H1 (cell line): ENCODE measurements at regions not wholly inside any gene's neighbourhood (a gene's known extent, or its start where the extent isn't known, plus 50 kb on each side); places are given as distances from the start of the nearest gene placed in this dataset.

Experiments
- CTCF ChIA-PET: fragments of 300-600 bp; sonication (Branson Sonifier 250); formaldehyde crosslinking; loops from one replicate; lab custom pipeline; 2021; ENCODE audit not compliant: partially characterized antibody; lab: Charles Lee
- POLR2A ChIA-PET: fragments of 300-600 bp; sonication (Branson Sonifier 250); formaldehyde crosslinking; loops from one replicate; lab custom pipeline; 2021; ENCODE audit warnings: inconsistent platforms; ENCODE audit not compliant: partially characterized antibody; lab: Charles Lee
- DNase-seq, 2 experiments: peaks; one replicate each; pipeline versions ENCODE4 v3.0.0 to v3.0.0-alpha.2; 2010 to 2022; ENCODE audit warnings: low spot score in 2 of 2, low read depth in 1 of 2, mixed read lengths in 1 of 2
- FAIRE-seq: peaks from 2 replicates; lab custom pipeline; 2011; peaks lifted over from hg19 to GRCh38; lab: Jason Lieb, UNC
- H2AFZ ChIP-seq: 2 replicates; pipeline ENCODE4 v1.8.1; 2012; ENCODE audit warnings: low read length, inconsistent platforms
- H2AK5ac ChIP-seq: 2 replicates; pipeline ENCODE4 v1.6.1; 2013; ENCODE audit warnings: low read depth, low read length
- H2BK120ac ChIP-seq: replicated peaks from 2 replicates; pipeline ENCODE3; 2013; ENCODE audit warnings: low read depth, low read length, inconsistent platforms
- H2BK12ac ChIP-seq: 2 replicates; pipeline ENCODE4 v1.6.1; 2013; ENCODE audit warnings: low read depth, low read length
- H2BK15ac ChIP-seq: 2 replicates; pipeline ENCODE4 v1.6.1; 2013; ENCODE audit warnings: low read length
- H2BK20ac ChIP-seq: 2 replicates; pipeline ENCODE4 v1.6.1; 2013; ENCODE audit warnings: low read length
- H2BK5ac ChIP-seq: 2 replicates; pipeline ENCODE4 v1.6.1; 2013; ENCODE audit warnings: low read depth, low read length
- H3K14ac ChIP-seq: 2 replicates; pipeline ENCODE4 v1.6.1; 2013; ENCODE audit warnings: inconsistent platforms; ENCODE audit not compliant: insufficient read length
- H3K18ac ChIP-seq: 2 replicates; pipeline ENCODE4 v1.6.1; 2013; ENCODE audit warnings: low read length; ENCODE audit errors: extremely low read depth
- H3K23ac ChIP-seq: 2 replicates; pipeline ENCODE4 v1.6.1; 2013; ENCODE audit warnings: inconsistent platforms; ENCODE audit not compliant: insufficient read length
- H3K23me2 ChIP-seq: 2 replicates; pipeline ENCODE4 v1.6.1; 2013; ENCODE audit warnings: low read depth, low read length
- H3K27ac ChIP-seq: 2 replicates; pipeline ENCODE4 v1.6.1; 2011; ENCODE audit warnings: low read depth, low read length, inconsistent platforms
- H3K27me3 ChIP-seq, 4 experiments: replicated peaks in 1 of 4; 1 replicate in 1 of 4; 2 replicates in 3 of 4; pipeline versions ENCODE4 v1.6.1 to v1.8.1; 2011 to 2013; ENCODE audit warnings: low read length in 3 of 4, mild to moderate bottlenecking in 3 of 4, inconsistent platforms in 2 of 4, mixed read lengths in 2 of 4, moderate library complexity in 1 of 4; ENCODE audit not compliant: control insufficient read depth in 3 of 4, insufficient read depth in 3 of 4; ENCODE audit errors: extremely low read depth in 1 of 4
- H3K36me3 ChIP-seq, 4 experiments: 2 replicates each; pipeline versions ENCODE4 v1.6.1 to v1.8.1; 2011 to 2013; ENCODE audit warnings: mild to moderate bottlenecking in 4 of 4, low read length in 3 of 4, moderate library complexity in 2 of 4, control low read depth in 1 of 4, inconsistent platforms in 1 of 4; ENCODE audit not compliant: insufficient read depth in 4 of 4, control insufficient read depth in 2 of 4
- H3K4ac ChIP-seq: replicated peaks from 2 replicates; pipeline ENCODE3; 2013; ENCODE audit warnings: low read length, low read depth, mixed read lengths, inconsistent platforms; ENCODE audit not compliant: insufficient read length
- H3K4me1 ChIP-seq, 4 experiments: replicated peaks in 1 of 4; 1 replicate in 1 of 4; 2 replicates in 3 of 4; pipeline versions ENCODE4 v1.6.1 to v1.8.1; 2011 to 2013; ENCODE audit warnings: low read length in 3 of 4, inconsistent platforms in 2 of 4, mixed read lengths in 1 of 4; ENCODE audit not compliant: insufficient read depth in 4 of 4, control insufficient read depth in 3 of 4
- H3K4me2 ChIP-seq, 2 experiments: 2 replicates each; pipeline versions ENCODE4 v1.6.1 to v1.8.1; 2011 to 2013; ENCODE audit warnings: low read depth in 2 of 2, low read length in 2 of 2, control low read depth in 1 of 2, inconsistent platforms in 1 of 2, mild to moderate bottlenecking in 1 of 2; ENCODE audit not compliant: insufficient read depth in 1 of 2
- H3K4me3 ChIP-seq, 4 experiments: fragments of 200-600, 300-600 bp in 1 of 4; sonication (generic), shearing (Covaris generic), sonication (Bioruptor Twin) in 1 of 4; 2 replicates each; pipeline versions ENCODE4 v1.5.1 to v1.8.1; 2011 to 2016; ENCODE audit warnings: low read length in 4 of 4, low read depth in 3 of 4, control low read depth in 2 of 4, inconsistent platforms in 2 of 4, mild to moderate bottlenecking in 2 of 4, mixed read lengths in 1 of 4, moderate library complexity in 1 of 4; ENCODE audit not compliant: insufficient read depth in 2 of 4; ENCODE audit errors: extremely low read depth in 1 of 4
- H3K56ac ChIP-seq: replicated peaks from 2 replicates; pipeline ENCODE3; 2013; ENCODE audit warnings: low read depth, mild to moderate bottlenecking, mixed read lengths, low read length, inconsistent platforms; ENCODE audit not compliant: insufficient read length
- H3K79me1 ChIP-seq: 2 replicates; pipeline ENCODE4 v1.6.1; 2013; ENCODE audit warnings: low read depth, low read length, control low read depth
- H3K79me2 ChIP-seq, 2 experiments: 2 replicates each; pipeline versions ENCODE4 v1.6.1 to v1.8.1; 2012 to 2013; ENCODE audit warnings: low read length in 2 of 2, mild to moderate bottlenecking in 2 of 2, inconsistent platforms in 1 of 2; ENCODE audit not compliant: insufficient read depth in 2 of 2, control insufficient read depth in 1 of 2
- H3K9ac ChIP-seq, 4 experiments: replicated peaks in 1 of 4; 1 replicate in 1 of 4; 2 replicates in 3 of 4; pipeline versions ENCODE4 v1.6.1 to v1.8.1; 2011 to 2013; ENCODE audit warnings: low read depth in 3 of 4, low read length in 3 of 4, control low read depth in 2 of 4, mild to moderate bottlenecking in 2 of 4, moderate library complexity in 2 of 4, inconsistent platforms in 1 of 4; ENCODE audit errors: extremely low read depth in 1 of 4
- H3K9me3 ChIP-seq, 2 experiments: 2 replicates each; pipeline versions ENCODE4 v1.6.1 to v1.8.1; 2012 to 2013; ENCODE audit warnings: mild to moderate bottlenecking in 2 of 2, moderate library complexity in 2 of 2, control low read depth in 1 of 2, inconsistent platforms in 1 of 2, low read depth in 1 of 2, low read length in 1 of 2, mixed read lengths in 1 of 2; ENCODE audit not compliant: insufficient read depth in 2 of 2
- H4K20me1 ChIP-seq, 2 experiments: replicated peaks in 1 of 2; 2 replicates each; pipeline versions ENCODE3 to v1.8.1; 2011 to 2013; ENCODE audit warnings: inconsistent platforms in 2 of 2, low read length in 2 of 2, mild to moderate bottlenecking in 1 of 2; ENCODE audit not compliant: insufficient read depth in 2 of 2, control insufficient read depth in 1 of 2
- H4K5ac ChIP-seq: 2 replicates; pipeline ENCODE4 v1.6.1; 2013; ENCODE audit warnings: low read length, low read depth, mixed read lengths, inconsistent platforms; ENCODE audit not compliant: insufficient read length
- H4K8ac ChIP-seq: 2 replicates; pipeline ENCODE4 v1.8.0; 2013; ENCODE audit warnings: mild to moderate bottlenecking, moderate library complexity, low read length, inconsistent platforms; ENCODE audit not compliant: insufficient read depth; ENCODE audit errors: extremely low read depth
- H4K91ac ChIP-seq: replicated peaks from 2 replicates; pipeline ENCODE3; 2013; ENCODE audit warnings: low read length, mixed read lengths, inconsistent platforms; ENCODE audit not compliant: insufficient read length
- ATF2 ChIP-seq: IDR thresholded peaks from 2 replicates; pipeline ENCODE4 v1.6.1; 2012; ENCODE audit warnings: low read length, inconsistent platforms
- CHD1 ChIP-seq: IDR thresholded peaks from 2 replicates; pipeline ENCODE4 v1.6.1; 2012; ENCODE audit warnings: low read depth, low read length, improper control_type of control experiment
- EZH2 ChIP-seq: fragments of 200-600 bp; sonication (generic); IDR thresholded peaks from 2 replicates; pipeline ENCODE4 v1.7.1; 2012; ENCODE audit warnings: low read depth, mild to moderate bottlenecking, moderate library complexity, low read length, inconsistent platforms; ENCODE audit not compliant: severe bottlenecking
- HDAC6 ChIP-seq: IDR thresholded peaks from one replicate; pipeline ENCODE4 v1.7.1; 2012; ENCODE audit warnings: low read depth, mild to moderate bottlenecking, inconsistent platforms, low read length, moderate library complexity
- KDM4A ChIP-seq: IDR thresholded peaks from one replicate; pipeline ENCODE4 v1.7.1; 2012; ENCODE audit warnings: low read depth, mild to moderate bottlenecking, moderate library complexity, low read length, inconsistent platforms; ENCODE audit not compliant: severe bottlenecking
- POLR2A ChIP-seq, 2 experiments: IDR thresholded peaks; 1 replicate in 1 of 2; 2 replicates in 1 of 2; pipeline ENCODE4 v1.6.1; 2011; ENCODE audit warnings: low read depth in 2 of 2, low read length in 2 of 2, mild to moderate bottlenecking in 2 of 2; ENCODE audit errors: control extremely low read depth in 1 of 2
- RBBP5 ChIP-seq: IDR thresholded peaks from 2 replicates; pipeline ENCODE4 v1.7.1; 2012; ENCODE audit warnings: low read depth, mild to moderate bottlenecking, inconsistent platforms, low read length, moderate library complexity, borderline replicate concordance
- TEAD4 ChIP-seq: IDR thresholded peaks from 2 replicates; pipeline ENCODE4 v1.6.1; 2012; ENCODE audit warnings: low read depth, low read length, inconsistent platforms, mixed read lengths
- USF2 ChIP-seq: IDR thresholded peaks from 2 replicates; pipeline ENCODE4 v1.6.1; 2011; ENCODE audit warnings: low read length, improper control_type of control experiment
- YY1 ChIP-seq: IDR thresholded peaks from 2 replicates; pipeline ENCODE4 v1.6.1; 2011; ENCODE audit warnings: low read depth, mild to moderate bottlenecking, low read length
- WGBS, 2 experiments: shearing (Covaris generic) in 1 of 2; methylation state at CpG; one replicate each; pipeline versions ENCODE4 v1.1.6 to v1.1.7; 2013 to 2015; ENCODE audit warnings: low lambda C conversion rate in 2 of 2, mixed read lengths in 2 of 2, inconsistent platforms in 1 of 2, low coverage in 1 of 2, missing lambda C conversion rate in 1 of 2; ENCODE audit not compliant: insufficient replicate concordance in 2 of 2, insufficient coverage in 1 of 2, insufficient read length in 1 of 2; ENCODE audit errors: extremely low coverage in 1 of 2, missing lambda C conversion rate in 1 of 2; 5-methylcytosine and 5-hydroxymethylcytosine counted together

- Histone ChIP-seq H3K79me2 (no peaks in the 10 kb centered on the region), H3K9ac (no peak overlapping the region), H2BK120ac (no peak overlapping the region), H2BK12ac (peak overlapping the region; percentile 13; the same call in 1 of the 2 replicates), H3K14ac (no peak overlapping the region), H3K23ac (no peak overlapping the region), H2AK5ac (no peak overlapping the region), H3K4me3 (no peak overlapping the region), H2BK5ac (no peak overlapping the region), H3K4ac (no peak overlapping the region), H3K18ac (no peak overlapping the region; the same call in 1 of the 2 replicates), H3K36me3 (no peaks in the 10 kb centered on the region), H4K5ac (no peak overlapping the region), H3K9me3 (no peaks in the 10 kb centered on the region), H2BK20ac (no peak overlapping the region), H2BK15ac (no peak overlapping the region), H3K4me2 (no peak overlapping the region), H4K20me1 (no peaks in the 10 kb centered on the region), H3K56ac (no peak overlapping the region), H2AFZ (0 out of 2 replicates have a peak overlapping the region, but pooled peaks have one; percentile 67), H3K27ac (no peak overlapping the region), H4K8ac (no peak overlapping the region), H3K4me1 (peaks cover 0 to 6% (median 0%) of the 10 kb centered on the region in 4 experiments; a peak in 1 of 7 replicates), H4K91ac (no peak overlapping the region), H3K23me2 (no peaks in the 10 kb centered on the region), H3K27me3 (no peaks in the 10 kb centered on the region), H3K79me1 (no peaks in the 10 kb centered on the region)
- FAIRE-seq (no peak), DNase-seq (no peak)
- ChIA-PET CTCF (interaction anchor here (0.8 kb wide), 1 partner anchor 13 kb away, joined by 3 read pairs; no protein-coding TSS in a partner anchor), POLR2A (no interaction called here)
- WGBS, 2 experiments = 90% methylated on average over 4 of the region's 4 CpGs; no CpG with 5 or more reads in 1 of the 2 experiments
- TF ChIP-seq EZH2 = no peak
- no peak for TF ChIP-seq ATF2
- no peak for TF ChIP-seq YY1
- no peak for TF ChIP-seq USF2
- TF ChIP-seq POLR2A (IDR thresholded peaks at IDR 0.05; ENCODE audit: control extremely low read depth in 1 of 2, low read depth in 2 of 2, low read length in 2 of 2) = no peak
- no peak for TF ChIP-seq RBBP5
- TF ChIP-seq HDAC6 = no peak
- no peak for TF ChIP-seq TEAD4
- no peak for TF ChIP-seq CHD1
- TF ChIP-seq KDM4A = no peak
These were observed 1212.4 kb downstream of the PCDH18 start for GRCh38 chr4:136319789-136320464.
